ENCODE measurements at regions not wholly inside any gene's neighbourhood (a gene's known extent, or its start where the extent isn't known, plus 50 kb on each side); places are given as distances from the start of the nearest gene placed in this dataset.
"Not testable (repeated sequence)": the region's sequence is repeated elsewhere in the genome, so short reads cannot be mapped to it uniquely, and the experiment has no call there.

- Histone ChIP-seq H3K36me3 (ENCODE audit: control insufficient read depth in 1 of 2, insufficient read depth in 2 of 2, low read length in 1 of 2) (no peaks in the 10 kb centered on the region), H3K9me3 (ENCODE audit: control insufficient read depth, low read length) (no peaks in the 10 kb centered on the region), H3K27ac (ENCODE audit: low read depth in 1 of 2, low read length in 2 of 2) (no peak overlapping the region), H3K4me3 (ENCODE audit: low read length in 2 of 2) (no peak overlapping the region), H3K27me3 (ENCODE audit: control insufficient read depth in 1 of 2, insufficient read depth in 2 of 2, low read length in 1 of 2) (no peaks in the 10 kb centered on the region), H3K4me1 (ENCODE audit: control insufficient read depth in 1 of 2, insufficient read depth in 2 of 2, low read length in 2 of 2) (no peaks in the 10 kb centered on the region)
- DNase-seq (no peak), ATAC-seq (ENCODE audit: low FRiP score) (no peak)
- 98 to 100% methylated on average over 1 of the region's 1 CpG for WGBS, 2 donors
- intact Hi-C loops (cut with DNase I) = no loop called here
Observed at GRCh38 chr7:121540138-121540537, 144.0 kb upstream of the FAM3C start.

GRCh38 chr7:121537031-121537430 lies 140.9 kb upstream of the FAM3C start:
- ATAC-seq (ENCODE audit: low FRiP score) (no peak), DNase-seq (no peak)
- Histone ChIP-seq H3K9me3 (ENCODE audit: control insufficient read depth, low read length) (no peaks in the 10 kb centered on the region), H3K36me3 (ENCODE audit: control insufficient read depth in 1 of 2, insufficient read depth in 2 of 2, low read length in 1 of 2) (no peaks in the 10 kb centered on the region), H3K27me3 (ENCODE audit: control insufficient read depth in 1 of 2, insufficient read depth in 2 of 2, low read length in 1 of 2) (no peaks in the 10 kb centered on the region), H3K4me3 (ENCODE audit: low read length in 2 of 2) (no peak overlapping the region), H3K4me1 (ENCODE audit: control insufficient read depth in 1 of 2, insufficient read depth in 2 of 2, low read length in 2 of 2) (no peaks in the 10 kb centered on the region), H3K27ac (ENCODE audit: low read depth in 1 of 2, low read length in 2 of 2) (no peak overlapping the region)
- intact Hi-C loops (cut with DNase I) = no loop called here
- WGBS, 2 donors = 35 to 50% methylated on average over 1 of the region's 1 CpG

DNA sequence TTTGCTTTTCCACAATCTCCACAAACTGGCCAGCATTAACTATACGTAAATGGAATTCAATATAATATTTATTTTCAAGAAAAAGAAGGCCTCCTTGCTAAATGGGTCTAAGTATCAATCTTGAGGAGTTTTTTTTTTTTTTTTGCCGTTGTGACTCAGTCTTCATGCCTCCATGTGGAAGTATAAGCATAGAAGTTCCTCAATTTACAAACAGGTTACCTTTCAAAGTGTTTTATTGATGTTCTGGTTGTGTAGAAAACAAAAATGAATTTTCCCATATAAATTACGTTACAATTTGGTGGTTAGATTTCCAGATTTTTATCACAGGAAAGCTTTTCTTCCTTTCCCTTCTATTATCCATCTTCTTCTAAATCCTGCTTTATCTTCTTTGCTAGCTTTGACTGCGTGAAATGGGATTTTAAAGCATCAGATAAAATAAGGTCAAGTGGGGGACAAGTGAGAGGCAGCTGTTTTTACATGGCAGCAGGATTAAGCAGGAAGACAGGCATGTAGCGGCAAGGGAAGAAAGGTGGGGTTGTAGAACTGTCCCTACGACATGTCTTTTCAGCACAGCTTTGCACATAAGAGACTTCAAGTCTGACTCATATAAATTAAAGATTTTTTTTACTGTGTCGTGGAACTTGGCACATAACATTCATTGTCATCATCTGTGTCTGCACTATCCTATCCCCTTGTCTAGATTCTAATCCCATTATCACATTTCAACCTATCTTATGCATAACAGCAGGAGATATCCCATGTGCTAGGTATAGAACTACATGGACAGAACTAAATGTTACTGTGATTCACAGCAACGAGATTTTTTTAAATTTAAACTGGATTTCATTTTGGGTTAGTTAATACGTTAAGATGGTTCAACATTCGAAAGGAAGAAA lies 135.3 kb upstream of the FAM3C start:
- H3K4me3 ChIP-seq (ENCODE audit: low read length in 2 of 2) = no peak overlapping the region
- intact Hi-C loops (cut with DNase I) = no loop called here
- no peak for DNase-seq
- no peaks in the 10 kb centered on the region for H3K9me3 ChIP-seq (ENCODE audit: control insufficient read depth, low read length)
- no peaks in the 10 kb centered on the region for H3K36me3 ChIP-seq (ENCODE audit: control insufficient read depth in 1 of 2, insufficient read depth in 2 of 2, low read length in 1 of 2)
- H3K4me1 ChIP-seq (ENCODE audit: control insufficient read depth in 1 of 2, insufficient read depth in 2 of 2, low read length in 2 of 2) = no peaks in the 10 kb centered on the region
- H3K27ac ChIP-seq (ENCODE audit: low read depth in 1 of 2, low read length in 2 of 2) = no peak overlapping the region
- H3K27me3 ChIP-seq (ENCODE audit: control insufficient read depth in 1 of 2, insufficient read depth in 2 of 2, low read length in 1 of 2) = no peaks in the 10 kb centered on the region
- WGBS, 2 donors = 83 to 86% methylated on average over 10 of the region's 10 CpGs
- no peak for ATAC-seq (ENCODE audit: low FRiP score)

DNA sequence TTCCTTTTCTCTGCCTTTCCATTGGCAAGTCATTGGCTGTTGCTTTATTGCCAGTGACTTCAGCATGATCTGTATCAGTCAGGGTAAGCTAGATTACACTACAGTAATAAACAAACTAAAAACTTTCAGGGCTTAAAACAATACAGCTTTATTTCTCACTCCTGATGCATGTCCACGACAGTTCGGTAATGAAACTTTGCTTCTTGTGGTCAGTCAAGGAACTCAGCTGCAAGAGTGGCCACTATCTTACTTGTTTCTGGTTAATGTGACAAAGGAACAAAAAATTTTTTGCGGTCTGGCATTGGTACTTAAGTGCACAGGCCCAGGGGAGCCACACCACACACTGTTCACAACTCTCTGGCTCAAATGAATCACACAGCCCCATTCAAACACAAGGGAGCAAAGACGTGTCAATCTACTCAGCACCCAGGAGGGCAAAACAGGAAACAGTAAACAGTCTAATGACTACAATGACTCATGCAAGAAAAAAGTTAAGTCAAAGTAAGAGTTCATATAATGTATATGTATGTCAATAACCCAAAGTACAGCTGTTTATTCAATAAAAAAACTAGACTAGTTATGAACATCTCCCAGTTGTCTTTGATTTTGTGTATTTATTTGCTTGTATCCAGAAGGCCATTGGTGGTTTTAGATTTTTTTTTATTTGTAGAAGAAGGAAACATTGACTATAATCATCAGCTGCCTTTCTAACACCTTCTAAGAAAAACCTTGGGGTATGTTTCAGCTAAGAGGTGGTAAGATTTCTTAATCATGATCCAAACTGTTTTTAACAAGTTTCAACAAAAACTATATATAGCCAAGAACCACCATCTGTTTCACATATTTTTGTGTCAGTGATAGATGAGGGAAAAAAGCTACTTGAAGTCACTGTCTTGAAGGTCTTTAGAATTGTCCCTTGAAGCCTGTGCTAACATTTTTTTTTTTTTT lies 134.4 kb upstream of the FAM3C start:
- Histone ChIP-seq H3K36me3 (ENCODE audit: control insufficient read depth in 1 of 2, insufficient read depth in 2 of 2, low read length in 1 of 2) (no peaks in the 10 kb centered on the region), H3K4me1 (ENCODE audit: control insufficient read depth in 1 of 2, insufficient read depth in 2 of 2, low read length in 2 of 2) (no peaks in the 10 kb centered on the region), H3K27ac (ENCODE audit: low read depth in 1 of 2, low read length in 2 of 2) (no peak overlapping the region), H3K4me3 (ENCODE audit: low read length in 2 of 2) (no peak overlapping the region), H3K27me3 (ENCODE audit: control insufficient read depth in 1 of 2, insufficient read depth in 2 of 2, low read length in 1 of 2) (no peaks in the 10 kb centered on the region), H3K9me3 (ENCODE audit: control insufficient read depth, low read length) (no peaks in the 10 kb centered on the region)
- 61 to 63% methylated on average over 4 of the region's 4 CpGs for WGBS, 2 donors
- intact Hi-C loops (cut with DNase I) = no loop called here
- ATAC-seq (ENCODE audit: low FRiP score) (no peak), DNase-seq (no peak)

DNA sequence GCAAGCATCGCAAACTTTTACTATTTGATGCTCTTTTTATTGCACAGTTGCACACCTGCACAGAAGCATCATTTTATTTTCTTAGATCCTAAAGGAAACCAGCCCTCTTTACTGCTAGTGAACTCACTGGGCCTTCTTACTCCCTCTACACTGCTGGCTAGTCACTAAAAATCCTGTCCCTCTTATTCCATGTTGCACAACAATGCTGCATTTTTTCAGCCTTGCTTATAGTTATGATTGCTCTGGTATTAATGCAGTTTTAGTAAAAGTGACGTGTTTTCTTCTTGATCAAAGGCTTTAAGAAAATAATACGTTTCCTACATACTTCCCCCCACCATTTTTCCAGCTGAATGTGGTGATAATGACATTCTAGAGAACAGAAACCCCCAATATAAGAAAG lies 132.9 kb upstream of the FAM3C start:
- whole genome bisulfite sequencing, 2 donors = 75 to 82% methylated on average over 3 of the region's 3 CpGs
- intact Hi-C loops (cut with DNase I) = no loop called here
- H3K27me3 ChIP-seq (ENCODE audit: control insufficient read depth in 1 of 2, insufficient read depth in 2 of 2, low read length in 1 of 2) = no peaks in the 10 kb centered on the region

GRCh38 chr7:121526210-121526609 lies 130.1 kb upstream of the FAM3C start:
- ATAC-seq (ENCODE audit: low FRiP score); intact Hi-C loops (cut with DNase I); DNase-seq; H3K27me3 ChIP-seq (ENCODE audit: control insufficient read depth in 1 of 2, insufficient read depth in 2 of 2, low read length in 1 of 2); H3K4me1 ChIP-seq (ENCODE audit: control insufficient read depth in 1 of 2, insufficient read depth in 2 of 2, low read length in 2 of 2); H3K27ac ChIP-seq (ENCODE audit: low read depth in 1 of 2, low read length in 2 of 2); H3K9me3 ChIP-seq (ENCODE audit: control insufficient read depth, low read length); H3K4me3 ChIP-seq (ENCODE audit: low read length in 2 of 2); H3K36me3 ChIP-seq (ENCODE audit: control insufficient read depth in 1 of 2, insufficient read depth in 2 of 2, low read length in 1 of 2): not testable (repeated sequence)
- WGBS, 2 donors = 77 to 81% methylated on average over 3 of the region's 3 CpGs

More for the DNA sequence above, 132.9 kb upstream of the FAM3C start:
- Histone ChIP-seq H3K27ac (ENCODE audit: low read depth in 1 of 2, low read length in 2 of 2) (no peak overlapping the region), H3K36me3 (ENCODE audit: control insufficient read depth in 1 of 2, insufficient read depth in 2 of 2, low read length in 1 of 2) (no peaks in the 10 kb centered on the region), H3K9me3 (ENCODE audit: control insufficient read depth, low read length) (no peaks in the 10 kb centered on the region), H3K4me3 (ENCODE audit: low read length in 2 of 2) (no peak overlapping the region), H3K4me1 (ENCODE audit: control insufficient read depth in 1 of 2, insufficient read depth in 2 of 2, low read length in 2 of 2) (no peaks in the 10 kb centered on the region)
- no peak for DNase-seq
- no peak for ATAC-seq (ENCODE audit: low FRiP score)

DNA sequence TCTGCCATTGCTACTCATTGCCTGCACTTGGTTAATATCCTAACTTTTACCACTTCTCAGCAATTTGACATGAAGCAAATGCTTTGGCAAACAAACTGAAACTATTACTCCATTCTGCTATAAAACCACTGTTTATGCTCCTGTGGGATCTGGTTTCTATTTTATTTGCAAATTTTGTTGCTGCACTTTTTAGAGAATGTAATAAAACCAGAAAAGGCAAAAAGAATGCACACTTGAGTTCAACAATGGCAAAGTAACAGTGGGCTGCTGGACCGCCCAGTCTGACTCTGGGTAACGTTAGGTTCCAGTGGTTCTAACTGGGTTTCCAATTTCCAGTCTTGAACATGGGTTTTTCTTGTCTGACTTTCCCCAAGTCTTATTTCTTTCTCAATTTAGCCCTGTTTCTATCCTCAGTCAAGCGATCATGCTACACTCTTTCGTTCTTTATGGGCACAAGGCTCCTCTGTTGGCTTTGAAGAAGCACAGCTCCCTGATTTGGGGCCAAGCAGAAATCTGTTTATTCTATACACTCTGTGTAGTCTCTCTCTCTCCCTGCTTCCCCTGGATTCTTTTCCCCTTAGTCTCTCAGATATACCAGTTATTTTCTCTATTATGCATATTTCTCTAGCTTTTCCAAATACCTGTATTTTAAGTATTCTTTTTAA lies 129.2 kb upstream of the FAM3C start:
- no peak for DNase-seq
- H3K4me3 ChIP-seq (ENCODE audit: low read length in 2 of 2) = no peak overlapping the region
- 84 to 86% methylated on average over 4 of the region's 4 CpGs for WGBS, 2 donors

DNA sequence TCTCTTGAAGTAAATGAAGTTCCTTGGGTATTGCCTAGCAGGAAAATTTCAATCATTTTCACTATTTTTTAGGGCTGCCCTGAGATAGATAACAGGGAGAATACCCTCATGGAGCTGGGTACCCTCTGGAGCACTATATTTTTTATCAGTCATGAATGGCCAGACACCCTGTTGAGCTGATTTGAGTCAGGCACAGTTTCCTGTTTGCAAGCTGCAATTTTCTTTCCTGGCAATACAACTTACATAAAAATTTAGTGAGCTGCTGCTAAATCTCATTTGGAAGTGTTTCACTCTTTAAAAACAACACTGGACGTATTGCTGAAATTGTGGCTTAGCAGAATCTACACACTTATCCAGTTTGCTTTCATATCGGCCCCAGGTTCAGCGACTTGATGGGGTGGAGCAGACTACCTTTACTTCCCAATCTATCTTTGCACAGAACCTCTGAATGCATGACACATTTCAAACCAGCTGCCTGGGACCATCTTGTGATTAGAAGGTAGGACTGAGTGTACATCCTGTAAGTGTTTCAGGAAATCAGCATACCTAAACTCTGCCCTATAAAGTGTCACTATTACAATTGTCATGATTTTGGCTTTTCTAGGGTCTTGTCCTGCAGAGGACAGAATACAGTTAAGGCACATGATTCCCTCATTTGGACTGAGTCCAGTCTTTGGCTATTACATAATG lies 125.7 kb upstream of the FAM3C start:
- Histone ChIP-seq H3K36me3 (ENCODE audit: control insufficient read depth in 1 of 2, insufficient read depth in 2 of 2, low read length in 1 of 2) (no peaks in the 10 kb centered on the region), H3K27me3 (ENCODE audit: control insufficient read depth in 1 of 2, insufficient read depth in 2 of 2, low read length in 1 of 2) (no peaks in the 10 kb centered on the region), H3K27ac (ENCODE audit: low read depth in 1 of 2, low read length in 2 of 2) (no peak overlapping the region), H3K4me3 (ENCODE audit: low read length in 2 of 2) (no peak overlapping the region), H3K4me1 (ENCODE audit: control insufficient read depth in 1 of 2, insufficient read depth in 2 of 2, low read length in 2 of 2) (no peaks in the 10 kb centered on the region), H3K9me3 (ENCODE audit: control insufficient read depth, low read length) (no peaks in the 10 kb centered on the region)
- DNase-seq (no peak), ATAC-seq (ENCODE audit: low FRiP score) (no peak)
- 66 to 70% methylated on average over 3 of the region's 3 CpGs for WGBS, 2 donors
- intact Hi-C loops (cut with DNase I) = no loop called here

More for the DNA sequence above, 129.2 kb upstream of the FAM3C start:
- Histone ChIP-seq H3K4me1 (ENCODE audit: control insufficient read depth in 1 of 2, insufficient read depth in 2 of 2, low read length in 2 of 2) (no peaks in the 10 kb centered on the region), H3K27ac (ENCODE audit: low read depth in 1 of 2, low read length in 2 of 2) (no peak overlapping the region), H3K9me3 (ENCODE audit: control insufficient read depth, low read length) (no peaks in the 10 kb centered on the region), H3K36me3 (ENCODE audit: control insufficient read depth in 1 of 2, insufficient read depth in 2 of 2, low read length in 1 of 2) (no peaks in the 10 kb centered on the region), H3K27me3 (ENCODE audit: control insufficient read depth in 1 of 2, insufficient read depth in 2 of 2, low read length in 1 of 2) (no peaks in the 10 kb centered on the region)
- no peak for ATAC-seq (ENCODE audit: low FRiP score)
- intact Hi-C loops (cut with DNase I) = no loop called here

Measured in aorta (tissue), 5 donors.